IMR-90 (cell line): ENCODE measurements at regions not wholly inside any gene's neighbourhood (a gene's known extent, or its start where the extent isn't known, plus 50 kb on each side); places are given as distances from the start of the nearest gene placed in this dataset.

Source experiments
- ATAC-seq: fragments of 200-7000 bp; cut with Tn5 transposase; 2 replicates; pipeline ENCODE4 v1.9.1; 2020; ENCODE audit warnings: low read depth, mild to moderate bottlenecking, moderate library complexity
- BruUV-seq: library from RNA; stranded (reverse); fragments of 400-500 nt; replicated peaks from 2 replicates; lab custom pipeline; 2021; lab: Mats Ljungman, UMichigan
- CTCF ChIA-PET: fragments of 300-600 bp; formaldehyde crosslinking; extraction: SDS; loops from one replicate; lab custom pipeline; 2021; ENCODE audit warnings: antibody characterized with exemption; lab: Yijun Ruan, JAX
- POLR2A ChIA-PET: fragments of 300-600 bp; sonication (Branson Sonifier 250); formaldehyde crosslinking; loops from one replicate; lab custom pipeline; 2022; ENCODE audit warnings: antibody characterized with exemption; ENCODE audit not compliant: unreplicated experiment; lab: Charles Lee
- DNase-seq: peaks from one replicate; pipeline ENCODE4 v3.0.0; 2013
- H2AFZ ChIP-seq: replicated peaks from 2 replicates; pipeline ENCODE3; 2013; ENCODE audit warnings: low read length, mild to moderate bottlenecking; ENCODE audit not compliant: poor library complexity
- H2AK5ac ChIP-seq: 2 replicates; pipeline ENCODE4 v1.6.1; 2013; ENCODE audit warnings: low read depth, low read length, inconsistent platforms
- H2AK9ac ChIP-seq: replicated peaks from 2 replicates; pipeline ENCODE3; 2013; ENCODE audit warnings: mild to moderate bottlenecking, low read depth, low read length, moderate library complexity; ENCODE audit not compliant: poor library complexity
- H2BK120ac ChIP-seq: 2 replicates; pipeline ENCODE4 v1.6.1; 2013; ENCODE audit warnings: low read depth, low read length, inconsistent platforms
- H2BK15ac ChIP-seq: 3 replicates; pipeline ENCODE4 v1.6.1; 2013; ENCODE audit warnings: low read depth, low read length, inconsistent platforms
- H2BK20ac ChIP-seq: 2 replicates; pipeline ENCODE4 v1.6.1; 2013; ENCODE audit warnings: low read depth, mild to moderate bottlenecking, inconsistent platforms, low read length, moderate library complexity
- H2BK5ac ChIP-seq: 2 replicates; pipeline ENCODE4 v1.6.1; 2013; ENCODE audit warnings: mild to moderate bottlenecking, low read depth, low read length, inconsistent platforms; ENCODE audit not compliant: poor library complexity, severe bottlenecking
- H3K14ac ChIP-seq: replicated peaks from 2 replicates; pipeline ENCODE4 v1.6.1; 2013; ENCODE audit warnings: low read depth, low read length, inconsistent platforms
- H3K18ac ChIP-seq: 2 replicates; pipeline ENCODE4 v1.6.1; 2013; ENCODE audit warnings: low read depth, low read length, control low read depth
- H3K23ac ChIP-seq: 2 replicates; pipeline ENCODE4 v1.6.1; 2013; ENCODE audit warnings: low read depth, low read length, inconsistent platforms
- H3K27ac ChIP-seq: 2 replicates; pipeline ENCODE4 v1.5.1; 2013; ENCODE audit warnings: mild to moderate bottlenecking, control low read depth, low read length; ENCODE audit not compliant: insufficient read depth
- H3K27me3 ChIP-seq: 2 replicates; pipeline ENCODE4 v1.6.1; 2013; ENCODE audit warnings: low read length; ENCODE audit not compliant: control insufficient read depth, insufficient read depth
- H3K36me3 ChIP-seq: 2 replicates; pipeline ENCODE4 v1.6.1; 2013; ENCODE audit warnings: low read length, mixed read lengths; ENCODE audit not compliant: control insufficient read depth, insufficient read depth
- H3K4ac ChIP-seq: 2 replicates; pipeline ENCODE4 v1.6.1; 2013; ENCODE audit warnings: low read depth, low read length, inconsistent platforms
- H3K4me1 ChIP-seq: 2 replicates; pipeline ENCODE4 v1.6.1; 2013; ENCODE audit warnings: low read length, mixed read lengths; ENCODE audit not compliant: control insufficient read depth, insufficient read depth
- H3K4me2 ChIP-seq: 2 replicates; pipeline ENCODE4 v1.6.1; 2013; ENCODE audit warnings: low read depth, mild to moderate bottlenecking, control low read depth, low read length, moderate library complexity
- H3K4me3 ChIP-seq: 2 replicates; pipeline ENCODE4 v1.5.1; 2013; ENCODE audit warnings: low read depth, mild to moderate bottlenecking, control low read depth, low read length, moderate library complexity; ENCODE audit not compliant: insufficient read depth
- H3K56ac ChIP-seq: 2 replicates; pipeline ENCODE4 v1.6.1; 2013; ENCODE audit warnings: low read length, inconsistent platforms; ENCODE audit not compliant: insufficient read depth; ENCODE audit errors: extremely low read depth
- H3K79me1 ChIP-seq, 2 experiments: 2 replicates each; pipeline ENCODE4 v1.6.1; 2013; ENCODE audit warnings: low read length in 2 of 2, inconsistent platforms in 1 of 2, low read depth in 1 of 2
- H3K9ac ChIP-seq: 2 replicates; pipeline ENCODE4 v1.6.1; 2013; ENCODE audit warnings: low read depth, low read length, control low read depth
- H3K9me1 ChIP-seq: 2 replicates; pipeline ENCODE4 v1.6.1; 2013; ENCODE audit warnings: low read length, inconsistent platforms; ENCODE audit not compliant: insufficient read depth
- H3K9me3 ChIP-seq: 2 replicates; pipeline ENCODE4 v1.6.1; 2013; ENCODE audit warnings: low read length; ENCODE audit not compliant: control insufficient read depth, insufficient read depth
- H4K20me1 ChIP-seq: 2 replicates; pipeline ENCODE4 v1.6.1; 2013; ENCODE audit warnings: low read length, inconsistent platforms; ENCODE audit not compliant: insufficient read depth
- H4K5ac ChIP-seq: 2 replicates; pipeline ENCODE4 v1.6.1; 2013; ENCODE audit warnings: mild to moderate bottlenecking, low read depth, low read length, control low read depth
- H4K8ac ChIP-seq, 2 experiments: 2 replicates each; pipeline ENCODE4 v1.6.1; 2013; ENCODE audit warnings: low read depth in 2 of 2, low read length in 2 of 2, control low read depth in 1 of 2, inconsistent platforms in 1 of 2
- H4K91ac ChIP-seq: 2 replicates; pipeline ENCODE4 v1.6.1; 2013; ENCODE audit warnings: low read depth, low read length, inconsistent platforms; ENCODE audit not compliant: insufficient read depth
- BHLHE40 ChIP-seq: fragments of 150-350 bp; IDR thresholded peaks from 2 replicates; pipeline ENCODE4 v1.6.1; 2016; ENCODE audit warnings: mild to moderate bottlenecking, low read depth, low read length
- CEBPB ChIP-seq: IDR thresholded peaks from 2 replicates; pipeline ENCODE4 v1.6.1; 2012; ENCODE audit warnings: low read depth, low read length, improper control_type of control experiment
- CHD1 ChIP-seq: IDR thresholded peaks from 2 replicates; pipeline ENCODE4 v1.6.1; 2012; ENCODE audit warnings: low read depth, low read length, improper control_type of control experiment
- RAD21 ChIP-seq: IDR thresholded peaks from 2 replicates; pipeline ENCODE4 v1.6.1; 2012; ENCODE audit warnings: low read length, improper control_type of control experiment
- RCOR1 ChIP-seq: IDR thresholded peaks from 2 replicates; pipeline ENCODE4 v1.6.1; 2012; ENCODE audit warnings: mild to moderate bottlenecking, low read length, improper control_type of control experiment; ENCODE audit not compliant: insufficient replicate concordance
- WGBS, 2 experiments: methylation state at CpG; one replicate each; pipeline versions ENCODE4 v1.1.5 to v1.1.7; 2013; ENCODE audit warnings: missing lambda C conversion rate in 2 of 2; ENCODE audit not compliant: insufficient read length in 1 of 2; ENCODE audit errors: extremely low coverage in 2 of 2; 5-methylcytosine and 5-hydroxymethylcytosine counted together
- dilution Hi-C: fragments of 300-500 bp; cut with HindIII; formaldehyde crosslinking; loops from one replicate; pipeline ENCODE4 v1.14.3; 2018; ENCODE audit warnings: low sequenced_read_pairs; ENCODE audit not compliant: unreplicated experiment
- in situ Hi-C: fragments of 300-500 bp; cut with MboI; formaldehyde crosslinking; loops from 3 replicates; pipeline ENCODE4 v1.14.3; 2019; ENCODE audit warnings: low sequenced_read_pairs, inconsistent platforms, mixed read lengths
- intact Hi-C: fragments of 100-400 bp; cut with micrococcal nuclease; formaldehyde crosslinking; loops from 2 replicates; pipeline ENCODE4 v1.10.0; 2022

- Histone ChIP-seq H2BK5ac (no peak overlapping the region), H3K18ac (no peak overlapping the region), H4K5ac (no peak overlapping the region), H3K27me3 (no peaks in the 10 kb centered on the region), H3K56ac (no peak overlapping the region), H3K4me2 (no peak overlapping the region), H3K27ac (no peak overlapping the region), H2AFZ (no peak overlapping the region), H3K9me3 (no peaks in the 10 kb centered on the region), H3K9ac (no peak overlapping the region), H2AK9ac (no peak overlapping the region), H3K14ac (no peak overlapping the region), H2BK120ac (no peak overlapping the region), H3K4ac (0 out of 2 replicates have a peak overlapping the region, but pooled peaks have one; percentile 12), H4K20me1 (no peaks in the 10 kb centered on the region), H2AK5ac (no peak overlapping the region), H3K79me1 (no peaks in the 10 kb centered on the region), H4K8ac (no peak overlapping the region), H3K4me1 (peaks cover 3% of the 10 kb centered on the region; the same call in 1 of the 2 replicates), H3K23ac (no peak overlapping the region), H3K4me3 (no peak overlapping the region), H3K36me3 (no peaks in the 10 kb centered on the region), H2BK20ac (no peak overlapping the region), H2BK15ac (peak overlapping the region; percentile 4; the same call in 1 of the 3 replicates), H4K91ac (no peak overlapping the region), H3K9me1 (no peaks in the 10 kb centered on the region; the same call in 1 of the 2 replicates)
- dilution Hi-C loops (no loop called here), intact Hi-C loops (no loop called here), in situ Hi-C loops (no loop called here)
- BruUV-seq: no TSS peak
- ChIA-PET POLR2A (interaction anchor here (0.5 kb wide), 1 partner anchor 19 kb away, joined by 6 read pairs; no protein-coding TSS in a partner anchor), CTCF (interaction anchor here (1.0 kb wide), 1 partner anchor 29 kb away, joined by 3 read pairs; no protein-coding TSS in a partner anchor)
- no peak for ATAC-seq
- DNase-seq: no peak
- WGBS, 2 experiments: 83% methylated on average over 1 of the region's 5 CpGs; no CpG with 5 or more reads in 1 of the 2 experiments
- TF ChIP-seq CEBPB (no peak), RAD21 (no peak), BHLHE40 (no peak), RCOR1 (no peak), CHD1 (no peak)
Measured at GRCh38 chr2:37847792-37848191, 77.3 kb upstream of the RMDN2 start.
